ENCODE measurements at regions not wholly inside any gene's neighbourhood (a gene's known extent, or its start where the extent isn't known, plus 50 kb on each side); places are given as distances from the start of the nearest gene placed in this dataset.

- TF ChIP-seq, protein P1, sequence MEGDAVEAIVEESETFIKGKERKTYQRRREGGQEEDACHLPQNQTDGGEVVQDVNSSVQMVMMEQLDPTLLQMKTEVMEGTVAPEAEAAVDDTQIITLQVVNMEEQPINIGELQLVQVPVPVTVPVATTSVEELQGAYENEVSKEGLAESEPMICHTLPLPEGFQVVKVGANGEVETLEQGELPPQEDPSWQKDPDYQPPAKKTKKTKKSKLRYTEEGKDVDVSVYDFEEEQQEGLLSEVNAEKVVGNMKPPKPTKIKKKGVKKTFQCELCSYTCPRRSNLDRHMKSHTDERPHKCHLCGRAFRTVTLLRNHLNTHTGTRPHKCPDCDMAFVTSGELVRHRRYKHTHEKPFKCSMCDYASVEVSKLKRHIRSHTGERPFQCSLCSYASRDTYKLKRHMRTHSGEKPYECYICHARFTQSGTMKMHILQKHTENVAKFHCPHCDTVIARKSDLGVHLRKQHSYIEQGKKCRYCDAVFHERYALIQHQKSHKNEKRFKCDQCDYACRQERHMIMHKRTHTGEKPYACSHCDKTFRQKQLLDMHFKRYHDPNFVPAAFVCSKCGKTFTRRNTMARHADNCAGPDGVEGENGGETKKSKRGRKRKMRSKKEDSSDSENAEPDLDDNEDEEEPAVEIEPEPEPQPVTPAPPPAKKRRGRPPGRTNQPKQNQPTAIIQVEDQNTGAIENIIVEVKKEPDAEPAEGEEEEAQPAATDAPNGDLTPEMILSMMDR (IDR thresholded peaks at IDR 0.05), result no peak
- TF ChIP-seq POLR2A (IDR thresholded peaks at IDR 0.05), result no peak
These were observed 1575.1 kb upstream of the SLC10A2 start for GRCh38 chr13:104641309-104641708.

All from lower leg skin (tissue), 3 donors.